ENCODE measurements at regions not wholly inside any gene's neighbourhood (a gene's known extent, or its start where the extent isn't known, plus 50 kb on each side); places are given as distances from the start of the nearest gene placed in this dataset.

- TF ChIP-seq POLR2A (IDR thresholded peaks at IDR 0.05) = no peak
- TF ChIP-seq EP300 (IDR thresholded peaks at IDR 0.05) = no peak
Measured at GRCh38 chr3:5304789-5305683, 117.5 kb downstream of the EDEM1 start.
